Thymus (tissue), 11 donors: ENCODE measurements at regions not wholly inside any gene's neighbourhood (a gene's known extent, or its start where the extent isn't known, plus 50 kb on each side); places are given as distances from the start of the nearest gene placed in this dataset.

ENCODE experiments used
- DNase-seq, 9 donors: peaks; one replicate each; pipeline ENCODE4 v3.0.0-alpha.2; 2013; ENCODE audit warnings: low spot score in 9 of 9, low read depth in 6 of 9, missing footprints in 1 of 9
- H3K27ac ChIP-seq, 2 donors: one replicate each; pipeline ENCODE4 v1.5.1; 2013; ENCODE audit warnings: control low read depth in 1 of 2, low read depth in 1 of 2, low read length in 1 of 2, mild to moderate bottlenecking in 1 of 2, moderate library complexity in 1 of 2
- H3K27me3 ChIP-seq, 2 donors: one replicate each; pipeline ENCODE4 v1.5.1; 2013; ENCODE audit warnings: low read length in 1 of 2; ENCODE audit not compliant: control insufficient read depth in 2 of 2, insufficient read depth in 1 of 2
- H3K36me3 ChIP-seq, 2 donors: one replicate each; pipeline ENCODE4 v1.5.1; 2013; ENCODE audit warnings: low read length in 1 of 2, mild to moderate bottlenecking in 1 of 2, moderate library complexity in 1 of 2; ENCODE audit not compliant: control insufficient read depth in 2 of 2, insufficient read depth in 2 of 2
- H3K4me1 ChIP-seq, 2 donors: one replicate each; pipeline ENCODE4 v1.5.1; 2013; ENCODE audit warnings: low read length in 2 of 2; ENCODE audit not compliant: control insufficient read depth in 2 of 2, insufficient read depth in 2 of 2
- H3K4me3 ChIP-seq, 2 donors: one replicate each; pipeline ENCODE4 v1.5.1; 2013; ENCODE audit warnings: low read length in 2 of 2, control low read depth in 1 of 2, mild to moderate bottlenecking in 1 of 2
- H3K9me3 ChIP-seq, 2 donors: one replicate each; pipeline ENCODE4 v1.5.1; 2013; ENCODE audit warnings: low read length in 1 of 2, mild to moderate bottlenecking in 1 of 2; ENCODE audit not compliant: control insufficient read depth in 2 of 2, insufficient read depth in 1 of 2
- WGBS: extraction: QIAGEN DNeasy Blood & Tissue Kit; methylation state at CpG from one replicate; pipeline ENCODE4 v1.1.7; 2013; 5-methylcytosine and 5-hydroxymethylcytosine counted together
- donor health status: healthy.

- H3K27ac ChIP-seq = no peak overlapping the region
- no peak overlapping the region for H3K4me3 ChIP-seq
- H3K27me3 ChIP-seq = no peaks in the 10 kb centered on the region
- H3K9me3 ChIP-seq = no peaks in the 10 kb centered on the region
- DNase-seq = no peak
- no peaks in the 10 kb centered on the region for H3K36me3 ChIP-seq
- 37% methylated on average over 5 of the region's 5 CpGs for WGBS
- peaks cover 2 to 22% of the 10 kb centered on the region in 2 donors for H3K4me1 ChIP-seq
Measured at GRCh38 chr10:43944381-43945093, 295.9 kb upstream of the ZNF32 start.

- no peak overlapping the region for H3K4me3 ChIP-seq
- 70% methylated on average over 9 of the region's 9 CpGs for WGBS
- peaks cover 2 to 22% of the 10 kb centered on the region in 2 donors for H3K4me1 ChIP-seq
- no peak for DNase-seq
- no peaks in the 10 kb centered on the region for H3K27me3 ChIP-seq
- no peaks in the 10 kb centered on the region for H3K9me3 ChIP-seq
- H3K36me3 ChIP-seq = no peaks in the 10 kb centered on the region
- H3K27ac ChIP-seq = no peak overlapping the region
Measured at GRCh38 chr10:43943818-43944360, 295.2 kb upstream of the ZNF32 start.

GRCh38 chr10:43943119-43943817 is 294.6 kb upstream of the ZNF32 start:
- 39% methylated on average over 15 of the region's 15 CpGs for WGBS
- H3K4me1 ChIP-seq = peaks cover 2 to 22% of the 10 kb centered on the region in 2 donors
- peak in 1 of 9 donors; percentile 9 for DNase-seq

GRCh38 chr10:43942096-43942850 is 293.6 kb upstream of the ZNF32 start:
- Histone ChIP-seq H3K4me1 (peaks cover 2 to 22% of the 10 kb centered on the region in 2 donors), H3K9me3 (peaks cover 0 to 3% of the 10 kb centered on the region in 2 donors), H3K4me3 (no peak overlapping the region), H3K27me3 (no peaks in the 10 kb centered on the region), H3K36me3 (no peaks in the 10 kb centered on the region), H3K27ac (no peak overlapping the region)
- DNase-seq = no peak
- WGBS = 88% methylated on average over 10 of the region's 10 CpGs

More at GRCh38 chr10:43943119-43943817, 294.6 kb upstream of the ZNF32 start:
- Histone ChIP-seq H3K27me3 (no peaks in the 10 kb centered on the region), H3K27ac (no peak overlapping the region), H3K9me3 (peaks cover 0 to 3% of the 10 kb centered on the region in 2 donors), H3K4me3 (no peak overlapping the region), H3K36me3 (no peaks in the 10 kb centered on the region)

- H3K4me1 ChIP-seq = peaks cover 2 to 22% of the 10 kb centered on the region in 2 donors
- 63% methylated on average over 4 of the region's 4 CpGs for WGBS
- DNase-seq = no peak
Measured at GRCh38 chr10:43940898-43941837, 292.5 kb upstream of the ZNF32 start.

GRCh38 chr10:43939939-43940820 is 291.5 kb upstream of the ZNF32 start:
- H3K27ac ChIP-seq = no peak overlapping the region
- no peaks in the 10 kb centered on the region for H3K36me3 ChIP-seq
- no peaks in the 10 kb centered on the region for H3K27me3 ChIP-seq
- peaks cover 0 to 3% of the 10 kb centered on the region in 2 donors for H3K9me3 ChIP-seq
- H3K4me1 ChIP-seq = peaks cover 2 to 22% of the 10 kb centered on the region in 2 donors
- DNase-seq = no peak
- H3K4me3 ChIP-seq = no peak overlapping the region
- WGBS = 59% methylated on average over 10 of the region's 10 CpGs

More at GRCh38 chr10:43940898-43941837, 292.5 kb upstream of the ZNF32 start:
- Histone ChIP-seq H3K9me3 (peaks cover 0 to 3% of the 10 kb centered on the region in 2 donors), H3K4me3 (no peak overlapping the region), H3K27me3 (no peaks in the 10 kb centered on the region), H3K36me3 (no peaks in the 10 kb centered on the region), H3K27ac (no peak overlapping the region)

GRCh38 chr10:43939389-43939938 is 290.8 kb upstream of the ZNF32 start:
- peaks cover 0 to 3% of the 10 kb centered on the region in 2 donors for H3K9me3 ChIP-seq
- 88% methylated on average over 6 of the region's 6 CpGs for WGBS
- no peaks in the 10 kb centered on the region for H3K27me3 ChIP-seq
- H3K27ac ChIP-seq = no peak overlapping the region
- DNase-seq = no peak
- no peaks in the 10 kb centered on the region for H3K36me3 ChIP-seq
- H3K4me1 ChIP-seq = peaks cover 2 to 22% of the 10 kb centered on the region in 2 donors
- H3K4me3 ChIP-seq = no peak overlapping the region
